Activated naive CD8-positive, alpha-beta T cell treated with anti-CD3 and anti-CD28 coated beads, Interleukin-2, amount 10 ng/mL, durations not matched to agents 7 days and 5 days (primary cell): ENCODE measurements at regions not wholly inside any gene's neighbourhood (a gene's known extent, or its start where the extent isn't known, plus 50 kb on each side); places are given as distances from the start of the nearest gene placed in this dataset.
"Not testable (repeated sequence)": the region's sequence is repeated elsewhere in the genome, so short reads cannot be mapped to it uniquely, and the experiment has no call there.

Experiments
- ATAC-seq: fragments of 150-1000 bp; cut with Tn5 transposase; one replicate; pipeline ENCODE4 v1.10.0; 2021; ENCODE audit warnings: low read depth, moderate library complexity
- POLR2A ChIA-PET: fragments of 350-600 bp; sonication (Branson Sonifier 250); formaldehyde crosslinking; loops from one replicate; lab custom pipeline; 2021; ENCODE audit warnings: antibody characterized with exemption; lab: Charles Lee
- DNase-seq: peaks from one replicate; pipeline ENCODE4 v3.0.0; 2021
- H3K27ac Mint-ChIP-seq: one replicate; pipeline ENCODE4 v1.8.0; 2022; ENCODE audit warnings: mild to moderate bottlenecking, mixed read lengths
- H3K27me3 Mint-ChIP-seq: one replicate; pipeline ENCODE4 v1.8.0; 2022; ENCODE audit warnings: mild to moderate bottlenecking, moderate library complexity, mixed read lengths
- H3K36me3 Mint-ChIP-seq: one replicate; pipeline ENCODE4 v1.8.0; 2021; ENCODE audit warnings: mild to moderate bottlenecking, mixed read lengths
- H3K4me1 Mint-ChIP-seq: one replicate; pipeline ENCODE4 v1.8.0; 2021; ENCODE audit warnings: mixed read lengths
- H3K4me3 Mint-ChIP-seq: one replicate; pipeline ENCODE4 v1.8.0; 2022; ENCODE audit warnings: mild to moderate bottlenecking, moderate library complexity, mixed read lengths
- H3K9me3 Mint-ChIP-seq: one replicate; pipeline ENCODE4 v1.8.0; 2021; ENCODE audit warnings: mixed read lengths

- Mint-ChIP-seq H3K4me1 (peaks cover 4% of the 10 kb centered on the region), H3K27me3 (no peaks in the 10 kb centered on the region), H3K27ac (peak overlapping the region; percentile 39), H3K4me3 (no peak overlapping the region), H3K36me3 (no peaks in the 10 kb centered on the region), H3K9me3 (no peaks in the 10 kb centered on the region)
- POLR2A ChIA-PET: no interaction called here
- no peak for ATAC-seq
- no peak for DNase-seq
Observed at GRCh38 chr12:116366824-116367223, 89.3 kb upstream of the MED13L start.

GRCh38 chr12:116368196-116369194 is 91.0 kb upstream of the MED13L start:
- POLR2A ChIA-PET: no interaction called here
- no peaks in the 10 kb centered on the region for H3K36me3 Mint-ChIP-seq
- no peak overlapping the region for H3K27ac Mint-ChIP-seq
- H3K4me1 Mint-ChIP-seq: peaks cover 4% of the 10 kb centered on the region
- DNase-seq (no peak), ATAC-seq (no peak)
- H3K27me3 Mint-ChIP-seq: no peaks in the 10 kb centered on the region
- no peaks in the 10 kb centered on the region for H3K9me3 Mint-ChIP-seq
- no peak overlapping the region for H3K4me3 Mint-ChIP-seq

DNA sequence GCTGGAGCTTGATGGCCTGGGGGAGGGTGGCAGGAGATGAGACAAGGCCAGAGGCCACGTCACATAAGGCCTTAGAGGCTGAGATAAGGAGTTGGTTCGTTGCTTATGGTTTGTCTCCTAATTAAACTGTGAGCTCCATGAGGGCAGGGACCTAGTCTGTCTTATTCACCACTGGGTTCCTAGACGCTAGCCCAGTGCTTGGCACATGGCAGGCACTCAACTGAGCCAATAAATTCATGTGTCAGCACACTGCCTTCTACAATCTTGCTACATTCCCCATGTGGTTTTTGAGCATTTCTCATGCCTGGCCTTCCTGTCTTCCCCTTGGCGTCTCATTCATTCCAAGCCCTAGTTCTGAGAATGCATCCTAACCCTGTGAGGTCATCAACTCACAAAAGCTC is 92.5 kb upstream of the MED13L start:
- Mint-ChIP-seq H3K27me3 (no peaks in the 10 kb centered on the region), H3K4me3 (no peak overlapping the region), H3K4me1 (peaks cover 4% of the 10 kb centered on the region), H3K27ac (no peak overlapping the region), H3K9me3 (peaks cover 2% of the 10 kb centered on the region), H3K36me3 (no peaks in the 10 kb centered on the region)
- POLR2A ChIA-PET: no interaction called here
- ATAC-seq (no peak), DNase-seq (no peak)

DNA sequence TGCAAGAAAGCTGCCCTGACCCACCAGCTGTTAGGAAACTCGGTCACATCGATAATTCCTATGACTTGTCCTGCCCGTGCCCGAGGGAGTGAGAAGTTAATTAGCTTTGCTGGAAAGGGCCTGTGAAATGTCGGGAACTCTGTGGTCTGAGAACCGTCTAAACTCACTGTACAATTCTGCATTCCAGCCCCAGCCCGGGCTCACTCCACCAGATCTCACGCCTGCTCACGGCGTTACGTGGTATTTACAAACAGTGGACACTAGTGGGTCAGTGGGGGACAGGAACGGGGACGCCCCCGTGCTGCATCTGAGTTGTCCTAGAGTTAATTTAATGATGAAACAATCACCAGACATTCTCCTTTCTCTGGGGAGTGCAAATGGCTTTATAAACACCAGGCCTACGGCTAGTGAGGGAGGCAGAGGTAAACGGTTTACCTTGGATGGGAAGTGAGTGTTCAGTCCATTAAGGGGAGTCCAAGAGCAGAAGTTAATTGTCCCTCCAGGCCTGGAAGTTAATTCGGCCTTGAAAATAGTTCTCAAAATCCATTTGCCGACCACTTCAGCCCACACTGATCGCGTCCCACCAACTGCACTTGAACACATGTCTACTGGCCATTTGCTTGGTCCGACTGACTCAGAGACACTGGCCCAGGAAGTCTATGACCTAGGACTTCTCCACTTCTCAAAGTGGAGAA is 93.5 kb upstream of the MED13L start:
- no peaks in the 10 kb centered on the region for H3K27me3 Mint-ChIP-seq
- H3K9me3 Mint-ChIP-seq: peaks cover 7% of the 10 kb centered on the region
- H3K4me1 Mint-ChIP-seq: peaks cover 2% of the 10 kb centered on the region
- ATAC-seq (no peak), DNase-seq (no peak)
- H3K4me3 Mint-ChIP-seq: no peak overlapping the region
- POLR2A ChIA-PET: no interaction called here
- no peak overlapping the region for H3K27ac Mint-ChIP-seq
- no peaks in the 10 kb centered on the region for H3K36me3 Mint-ChIP-seq

- POLR2A ChIA-PET: no interaction called here
- Mint-ChIP-seq H3K36me3 (no peaks in the 10 kb centered on the region), H3K9me3 (peaks cover 7% of the 10 kb centered on the region), H3K27me3 (no peaks in the 10 kb centered on the region), H3K27ac (no peak overlapping the region), H3K4me3 (no peak overlapping the region), H3K4me1 (no peaks in the 10 kb centered on the region)
- ATAC-seq (no peak), DNase-seq (no peak)
Observed at GRCh38 chr12:116372815-116373214, 95.3 kb upstream of the MED13L start.

DNA sequence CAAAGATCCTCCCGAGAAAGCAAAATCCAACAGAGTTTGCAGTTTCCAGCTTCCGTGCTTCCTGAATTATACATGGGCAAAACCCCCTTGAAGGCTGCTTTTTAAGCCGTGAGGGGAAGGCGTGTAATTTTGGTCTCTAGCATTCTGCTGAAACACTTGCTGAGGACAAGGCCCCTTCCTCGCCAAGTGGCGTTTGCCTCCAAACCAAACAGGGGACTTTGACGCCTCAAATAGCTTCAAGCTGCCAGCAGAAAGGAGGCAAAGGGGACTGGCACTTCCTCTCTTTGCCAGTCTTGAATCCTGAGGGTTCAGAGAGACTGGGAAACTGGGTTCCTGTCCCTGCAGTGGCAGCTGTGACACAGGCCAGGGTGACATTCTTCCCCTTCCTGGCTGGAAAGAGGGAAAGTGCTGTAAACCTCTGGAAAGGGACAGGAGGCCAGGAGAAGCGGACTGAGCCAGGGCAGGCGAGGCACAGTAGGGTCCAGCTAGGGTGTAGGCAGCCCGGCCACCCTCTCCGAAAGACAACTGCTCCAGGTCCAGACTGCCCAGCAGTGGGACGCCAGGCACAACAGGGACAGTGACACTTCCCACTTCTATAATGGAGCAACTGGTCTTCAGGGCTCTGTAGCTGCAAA is 96.2 kb upstream of the MED13L start:
- DNase-seq (no peak), ATAC-seq (no peak)
- Mint-ChIP-seq H3K9me3 (peaks cover 7% of the 10 kb centered on the region), H3K27ac (no peak overlapping the region), H3K36me3 (no peaks in the 10 kb centered on the region), H3K4me3 (no peak overlapping the region), H3K4me1 (no peaks in the 10 kb centered on the region), H3K27me3 (no peaks in the 10 kb centered on the region)
- POLR2A ChIA-PET: no interaction called here

- Mint-ChIP-seq H3K27ac (no peak overlapping the region), H3K9me3 (peaks cover 7% of the 10 kb centered on the region), H3K4me1 (no peaks in the 10 kb centered on the region), H3K4me3 (no peak overlapping the region), H3K36me3 (no peaks in the 10 kb centered on the region), H3K27me3 (no peaks in the 10 kb centered on the region)
- ATAC-seq (no peak), DNase-seq (no peak)
- POLR2A ChIA-PET: no interaction called here
Observed at GRCh38 chr12:116374207-116374606, 96.7 kb upstream of the MED13L start.

DNA sequence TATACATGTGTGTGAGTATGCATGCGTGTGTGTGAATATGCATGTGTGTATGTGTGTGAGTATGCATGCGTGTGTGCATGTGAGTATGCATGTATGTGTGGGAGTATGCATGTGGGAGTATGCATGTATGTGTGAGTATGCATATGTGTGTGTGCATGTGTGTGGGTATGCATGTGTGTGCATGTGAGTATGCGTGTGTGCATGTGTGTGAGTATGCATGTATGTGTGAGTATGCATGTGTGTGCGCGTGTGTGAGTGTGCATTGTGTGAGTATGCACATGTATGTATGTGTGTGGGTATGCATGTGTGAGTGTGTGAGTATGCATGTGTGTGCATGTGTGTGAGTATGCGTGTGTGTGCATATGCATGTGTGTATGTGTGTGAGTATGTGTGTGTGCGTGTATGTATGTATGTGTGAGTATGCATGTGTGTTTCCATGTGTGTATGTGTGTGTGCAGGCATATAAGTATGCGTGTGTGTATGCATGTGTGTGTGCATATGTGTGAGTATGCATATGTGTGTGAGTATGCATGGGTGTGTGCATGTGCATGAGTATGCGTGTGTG is 97.9 kb upstream of the MED13L start:
- peaks cover 1% of the 10 kb centered on the region for H3K4me1 Mint-ChIP-seq
- H3K36me3 Mint-ChIP-seq: no peaks in the 10 kb centered on the region
- POLR2A ChIA-PET: no interaction called here
- DNase-seq: no peak
- H3K27ac Mint-ChIP-seq: no peak overlapping the region
- peaks cover 7% of the 10 kb centered on the region for H3K9me3 Mint-ChIP-seq
- H3K4me3 Mint-ChIP-seq: no peak overlapping the region
- H3K27me3 Mint-ChIP-seq: no peaks in the 10 kb centered on the region
- no peak for ATAC-seq

DNA sequence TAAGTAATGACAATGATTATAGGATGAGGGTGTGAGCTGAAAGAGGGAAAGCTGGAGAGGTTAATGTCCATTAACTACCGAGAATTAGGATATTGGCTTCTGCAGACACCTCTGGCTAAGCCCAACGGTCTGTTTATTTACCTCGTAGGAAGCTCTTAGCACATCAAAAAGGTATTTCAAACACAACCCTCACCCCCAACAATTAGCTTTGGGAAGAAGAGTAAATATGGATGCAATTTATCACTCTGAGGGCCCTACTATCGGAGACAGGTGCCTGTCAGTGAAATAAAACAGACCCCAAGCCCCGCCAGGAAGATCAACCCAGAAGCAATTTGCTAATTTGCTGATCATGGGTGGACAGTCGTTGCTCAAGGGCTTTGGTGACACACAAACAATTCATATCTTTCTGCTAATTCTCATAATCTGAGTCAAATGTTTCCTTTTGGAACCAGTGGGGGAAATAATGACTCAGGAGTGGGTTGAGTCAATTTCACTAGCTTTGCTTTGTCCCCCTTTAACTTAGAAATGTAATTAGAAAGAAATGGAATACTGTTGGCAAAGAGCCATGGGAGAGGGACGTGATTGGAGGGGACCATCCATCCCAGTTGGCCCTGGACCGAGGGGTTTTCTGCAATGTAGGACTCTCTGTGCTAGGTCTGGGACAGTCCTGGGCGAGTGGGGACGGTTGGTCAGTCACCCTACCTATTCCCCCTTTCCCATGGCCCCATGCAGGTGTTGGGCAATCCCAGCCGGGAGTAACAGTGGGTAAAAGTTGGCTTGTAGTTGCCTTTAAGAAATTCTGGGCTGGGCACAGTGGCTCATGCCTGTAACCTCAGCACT is 99.1 kb upstream of the MED13L start:
- DNase-seq (no peak), ATAC-seq (no peak)
- H3K27ac Mint-ChIP-seq: no peak overlapping the region
- no peak overlapping the region for H3K4me3 Mint-ChIP-seq
- no peaks in the 10 kb centered on the region for H3K27me3 Mint-ChIP-seq
- peaks cover 7% of the 10 kb centered on the region for H3K9me3 Mint-ChIP-seq
- H3K36me3 Mint-ChIP-seq: no peaks in the 10 kb centered on the region
- H3K4me1 Mint-ChIP-seq: peaks cover 1% of the 10 kb centered on the region
- POLR2A ChIA-PET: interaction anchor here (0.6 kb wide), 1 partner anchor 738 kb away, joined by 3 read pairs; no protein-coding TSS in a partner anchor

- not testable (repeated sequence) for H3K27ac Mint-ChIP-seq, H3K4me1 Mint-ChIP-seq, DNase-seq, H3K4me3 Mint-ChIP-seq, H3K36me3 Mint-ChIP-seq, H3K9me3 Mint-ChIP-seq, H3K27me3 Mint-ChIP-seq, ATAC-seq
- POLR2A ChIA-PET: interaction anchor here (0.6 kb wide), 1 partner anchor 737 kb away, joined by 3 read pairs; no protein-coding TSS in a partner anchor
Observed at GRCh38 chr12:116377194-116377571, 99.7 kb upstream of the MED13L start.

GRCh38 chr12:116378002-116378401 is 100.5 kb upstream of the MED13L start:
- peaks cover 3% of the 10 kb centered on the region for H3K27me3 Mint-ChIP-seq

GRCh38 chr12:116380108-116380507 is 102.6 kb upstream of the MED13L start:
- Mint-ChIP-seq H3K4me3 (no peak overlapping the region), H3K36me3 (no peaks in the 10 kb centered on the region), H3K27ac (no peak overlapping the region), H3K4me1 (peaks cover 8% of the 10 kb centered on the region), H3K27me3 (peaks cover 3% of the 10 kb centered on the region), H3K9me3 (peaks cover 4% of the 10 kb centered on the region)
- ATAC-seq: no peak
- no peak for DNase-seq
- POLR2A ChIA-PET: no interaction called here

More at GRCh38 chr12:116378002-116378401, 100.5 kb upstream of the MED13L start:
- Mint-ChIP-seq H3K4me1 (peaks cover 3% of the 10 kb centered on the region), H3K36me3 (no peaks in the 10 kb centered on the region), H3K4me3 (no peak overlapping the region), H3K27ac (no peak overlapping the region), H3K9me3 (peaks cover 7% of the 10 kb centered on the region)
- no peak for ATAC-seq
- POLR2A ChIA-PET: no interaction called here
- DNase-seq: no peak
